ENCODE measurements at regions not wholly inside any gene's neighbourhood (a gene's known extent, or its start where the extent isn't known, plus 50 kb on each side); places are given as distances from the start of the nearest gene placed in this dataset.

DNA sequence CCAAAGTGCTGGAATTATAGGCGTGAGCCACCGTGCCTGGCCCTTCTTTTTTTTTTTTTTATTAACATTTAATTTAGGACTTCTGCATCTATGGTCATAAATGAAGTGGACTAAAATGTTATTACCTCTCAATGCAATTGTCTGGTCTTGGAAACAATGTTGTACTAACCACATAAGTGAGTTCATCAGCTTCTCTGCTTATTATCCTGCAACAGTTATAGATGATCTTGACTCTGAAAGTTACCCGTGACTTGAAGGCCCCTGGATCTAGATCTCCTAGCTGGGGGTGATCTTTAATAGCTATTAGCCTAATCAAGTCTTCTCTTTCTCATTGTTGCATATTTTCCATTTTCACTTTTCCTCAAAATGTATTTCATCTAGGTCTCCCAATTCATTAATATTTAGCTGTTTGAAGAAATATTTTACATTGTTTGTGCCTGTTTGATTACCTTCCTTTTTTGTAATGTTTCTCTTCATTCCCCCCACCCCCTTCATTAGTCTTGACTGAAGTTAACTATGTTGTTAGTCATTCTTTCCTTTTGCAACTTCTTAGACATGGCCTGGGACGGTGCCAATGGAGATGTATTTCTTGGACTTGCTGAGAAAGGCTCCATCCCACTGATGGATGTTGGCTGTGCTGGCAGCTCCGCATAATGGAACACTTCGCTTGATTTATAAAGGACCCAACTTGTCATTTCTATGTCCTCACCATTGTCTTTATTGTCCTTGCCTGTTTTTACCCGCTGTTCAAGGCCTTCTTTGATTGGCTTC lies 141.6 kb upstream of the RIOK3 start:
- TF ChIP-seq TSHZ2 (CRISPR knock-in tag; IDR thresholded peaks at IDR 0.05), result no peak
- TF ChIP-seq ISL1 (CRISPR knock-in tag; IDR thresholded peaks at IDR 0.05), result peak; percentile 26
- no peak for TF ChIP-seq RARB (CRISPR knock-in tag; IDR thresholded peaks at IDR 0.05)
- TF ChIP-seq, protein P1, sequence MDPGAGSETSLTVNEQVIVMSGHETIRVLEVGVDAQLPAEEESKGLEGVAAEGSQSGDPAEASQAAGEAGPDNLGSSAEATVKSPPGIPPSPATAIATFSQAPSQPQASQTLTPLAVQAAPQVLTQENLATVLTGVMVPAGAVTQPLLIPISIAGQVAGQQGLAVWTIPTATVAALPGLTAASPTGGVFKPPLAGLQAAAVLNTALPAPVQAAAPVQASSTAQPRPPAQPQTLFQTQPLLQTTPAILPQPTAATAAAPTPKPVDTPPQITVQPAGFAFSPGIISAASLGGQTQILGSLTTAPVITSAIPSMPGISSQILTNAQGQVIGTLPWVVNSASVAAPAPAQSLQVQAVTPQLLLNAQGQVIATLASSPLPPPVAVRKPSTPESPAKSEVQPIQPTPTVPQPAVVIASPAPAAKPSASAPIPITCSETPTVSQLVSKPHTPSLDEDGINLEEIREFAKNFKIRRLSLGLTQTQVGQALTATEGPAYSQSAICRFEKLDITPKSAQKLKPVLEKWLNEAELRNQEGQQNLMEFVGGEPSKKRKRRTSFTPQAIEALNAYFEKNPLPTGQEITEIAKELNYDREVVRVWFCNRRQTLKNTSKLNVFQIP (CRISPR knock-in tag; IDR thresholded peaks at IDR 0.05; ENCODE audit: borderline replicate concordance, low read depth), result no peak
- TF ChIP-seq ZNF8 (CRISPR knock-in tag; IDR thresholded peaks at IDR 0.05), result no peak

GRCh38 chr18:23313379-23313778 lies 139.7 kb upstream of the RIOK3 start:
- no peak for ATAC-seq

More for the DNA sequence above, 141.6 kb upstream of the RIOK3 start:
- ATAC-seq, result peak; percentile 66

More at GRCh38 chr18:23313379-23313778, 139.7 kb upstream of the RIOK3 start:
- no peak for TF ChIP-seq TOX (CRISPR knock-in tag; IDR thresholded peaks at IDR 0.05; ENCODE audit: borderline replicate concordance)
- no peak for TF ChIP-seq ISL1 (CRISPR knock-in tag; IDR thresholded peaks at IDR 0.05)
- TF ChIP-seq ARNTL (CRISPR knock-in tag; IDR thresholded peaks at IDR 0.05; ENCODE audit: borderline replicate concordance, low read depth), result no peak
- TF ChIP-seq ZFP30 (CRISPR knock-in tag; IDR thresholded peaks at IDR 0.05), result no peak
- TF ChIP-seq ZC3H10 (CRISPR knock-in tag; IDR thresholded peaks at IDR 0.05), result no peak
- TF ChIP-seq, protein P1 (CRISPR knock-in tag; IDR thresholded peaks at IDR 0.05; ENCODE audit: borderline replicate concordance, low read depth), result no peak
- TF ChIP-seq BACH2 (CRISPR knock-in tag; IDR thresholded peaks at IDR 0.05; ENCODE audit: borderline replicate concordance), result no peak
- TF ChIP-seq, protein P2, sequence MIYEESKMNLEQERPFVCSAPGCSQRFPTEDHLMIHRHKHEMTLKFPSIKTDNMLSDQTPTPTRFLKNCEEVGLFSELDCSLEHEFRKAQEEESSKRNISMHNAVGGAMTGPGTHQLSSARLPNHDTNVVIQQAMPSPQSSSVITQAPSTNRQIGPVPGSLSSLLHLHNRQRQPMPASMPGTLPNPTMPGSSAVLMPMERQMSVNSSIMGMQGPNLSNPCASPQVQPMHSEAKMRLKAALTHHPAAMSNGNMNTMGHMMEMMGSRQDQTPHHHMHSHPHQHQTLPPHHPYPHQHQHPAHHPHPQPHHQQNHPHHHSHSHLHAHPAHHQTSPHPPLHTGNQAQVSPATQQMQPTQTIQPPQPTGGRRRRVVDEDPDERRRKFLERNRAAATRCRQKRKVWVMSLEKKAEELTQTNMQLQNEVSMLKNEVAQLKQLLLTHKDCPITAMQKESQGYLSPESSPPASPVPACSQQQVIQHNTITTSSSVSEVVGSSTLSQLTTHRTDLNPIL (CRISPR knock-in tag; IDR thresholded peaks at IDR 0.05; ENCODE audit: low read depth), result no peak
- no peak for TF ChIP-seq PPARA (CRISPR knock-in tag; IDR thresholded peaks at IDR 0.05; ENCODE audit: borderline replicate concordance)
- no peak for TF ChIP-seq TCF4 (CRISPR knock-in tag; IDR thresholded peaks at IDR 0.05; ENCODE audit: borderline replicate concordance)
- TF ChIP-seq ZNF8 (CRISPR knock-in tag; IDR thresholded peaks at IDR 0.05), result no peak
- TF ChIP-seq TSHZ2 (CRISPR knock-in tag; IDR thresholded peaks at IDR 0.05), result no peak
- no peak for TF ChIP-seq ESRRG (CRISPR knock-in tag; IDR thresholded peaks at IDR 0.05)
- no peak for TF ChIP-seq CSDC2 (CRISPR knock-in tag; IDR thresholded peaks at IDR 0.05)
- no peak for TF ChIP-seq OSR1 (CRISPR knock-in tag; IDR thresholded peaks at IDR 0.05)
- no peak for TF ChIP-seq SNAI2 (CRISPR knock-in tag; IDR thresholded peaks at IDR 0.05)
- no peak for TF ChIP-seq PATZ1 (CRISPR knock-in tag; IDR thresholded peaks at IDR 0.05; ENCODE audit: borderline replicate concordance)
- TF ChIP-seq RARB (CRISPR knock-in tag; IDR thresholded peaks at IDR 0.05), result no peak
- TF ChIP-seq ZNF565 (CRISPR knock-in tag; conservative IDR thresholded peaks at IDR 0.05; ENCODE audit: low read depth), result no peak
- no peak for TF ChIP-seq ZNF70 (CRISPR knock-in tag; IDR thresholded peaks at IDR 0.05)
